Panc1 (cell line): ENCODE measurements at regions not wholly inside any gene's neighbourhood (a gene's known extent, or its start where the extent isn't known, plus 50 kb on each side); places are given as distances from the start of the nearest gene placed in this dataset.

Source experiments
- POLR2AphosphoS5 ChIP-seq: IDR thresholded peaks from 2 replicates; pipeline ENCODE4 v1.6.1; 2012; ENCODE audit warnings: mild to moderate bottlenecking, low read depth, low read length, moderate library complexity
- SIN3A ChIP-seq: IDR thresholded peaks from 2 replicates; pipeline ENCODE4 v1.6.1; 2012; ENCODE audit warnings: low read depth, mild to moderate bottlenecking, low read length, moderate library complexity, borderline replicate concordance; ENCODE audit not compliant: insufficient read depth
- TCF7L2 ChIP-seq: IDR thresholded peaks from 2 replicates; pipeline ENCODE4 v1.6.1; 2011; ENCODE audit warnings: mild to moderate bottlenecking, low read depth, low read length, inconsistent platforms
- TF ChIP-seq, protein P1 (sequence below): fragments of 450-650 bp; IDR thresholded peaks from 2 replicates; pipeline ENCODE4 v1.5.1; 2017; ENCODE audit warnings: mild to moderate bottlenecking

DNA sequence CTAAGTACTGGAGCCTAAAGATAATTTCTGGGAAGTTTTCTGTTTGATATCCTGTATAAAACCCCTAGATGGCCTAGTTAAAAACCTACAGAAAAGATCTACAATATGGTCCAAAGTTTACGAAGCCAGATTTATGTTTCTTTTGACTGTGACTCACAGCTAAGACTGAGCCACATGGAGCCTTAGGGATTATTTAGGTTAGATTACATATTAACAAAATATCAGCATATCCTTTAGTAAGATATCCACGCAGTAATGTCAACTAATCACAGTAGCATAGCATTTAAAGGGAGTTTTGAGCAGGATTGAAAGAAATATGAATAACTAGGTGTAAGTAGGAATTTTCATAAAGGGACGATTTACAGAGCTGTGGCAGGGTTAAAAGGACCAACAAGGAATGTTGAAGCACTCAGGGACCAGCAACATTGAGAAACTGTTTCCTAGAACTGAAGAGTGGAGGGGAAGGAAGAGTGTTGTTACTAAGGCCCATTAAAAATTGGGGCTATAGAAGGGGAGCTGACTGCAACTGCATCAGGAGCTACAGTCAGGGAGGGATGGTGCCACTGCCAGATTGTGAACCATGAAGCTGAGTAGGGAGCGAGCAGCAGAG is 155.5 kb downstream of the DACT1 start:
- TF ChIP-seq, protein P1, sequence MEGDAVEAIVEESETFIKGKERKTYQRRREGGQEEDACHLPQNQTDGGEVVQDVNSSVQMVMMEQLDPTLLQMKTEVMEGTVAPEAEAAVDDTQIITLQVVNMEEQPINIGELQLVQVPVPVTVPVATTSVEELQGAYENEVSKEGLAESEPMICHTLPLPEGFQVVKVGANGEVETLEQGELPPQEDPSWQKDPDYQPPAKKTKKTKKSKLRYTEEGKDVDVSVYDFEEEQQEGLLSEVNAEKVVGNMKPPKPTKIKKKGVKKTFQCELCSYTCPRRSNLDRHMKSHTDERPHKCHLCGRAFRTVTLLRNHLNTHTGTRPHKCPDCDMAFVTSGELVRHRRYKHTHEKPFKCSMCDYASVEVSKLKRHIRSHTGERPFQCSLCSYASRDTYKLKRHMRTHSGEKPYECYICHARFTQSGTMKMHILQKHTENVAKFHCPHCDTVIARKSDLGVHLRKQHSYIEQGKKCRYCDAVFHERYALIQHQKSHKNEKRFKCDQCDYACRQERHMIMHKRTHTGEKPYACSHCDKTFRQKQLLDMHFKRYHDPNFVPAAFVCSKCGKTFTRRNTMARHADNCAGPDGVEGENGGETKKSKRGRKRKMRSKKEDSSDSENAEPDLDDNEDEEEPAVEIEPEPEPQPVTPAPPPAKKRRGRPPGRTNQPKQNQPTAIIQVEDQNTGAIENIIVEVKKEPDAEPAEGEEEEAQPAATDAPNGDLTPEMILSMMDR: no peak
- no peak for TF ChIP-seq TCF7L2
- TF ChIP-seq POLR2AphosphoS5: no peak
- no peak for TF ChIP-seq SIN3A
